ENCODE measurements at regions not wholly inside any gene's neighbourhood (a gene's known extent, or its start where the extent isn't known, plus 50 kb on each side); places are given as distances from the start of the nearest gene placed in this dataset.

GRCh38 chr7:7125963-7126362 is 56.4 kb upstream of the C1GALT1 start:
- TF ChIP-seq CTCF (conservative IDR thresholded peaks at IDR 0.05; ENCODE audit: low read depth, low read length): no peak
- TF ChIP-seq EZH2 (IDR thresholded peaks at IDR 0.05; ENCODE audit: borderline replicate concordance, low read depth, low read length, poor library complexity, severe bottlenecking): no peak
